ENCODE measurements at regions not wholly inside any gene's neighbourhood (a gene's known extent, or its start where the extent isn't known, plus 50 kb on each side); places are given as distances from the start of the nearest gene placed in this dataset.
"Not testable (repeated sequence)": the region's sequence is repeated elsewhere in the genome, so short reads cannot be mapped to it uniquely, and the experiment has no call there.

DNA sequence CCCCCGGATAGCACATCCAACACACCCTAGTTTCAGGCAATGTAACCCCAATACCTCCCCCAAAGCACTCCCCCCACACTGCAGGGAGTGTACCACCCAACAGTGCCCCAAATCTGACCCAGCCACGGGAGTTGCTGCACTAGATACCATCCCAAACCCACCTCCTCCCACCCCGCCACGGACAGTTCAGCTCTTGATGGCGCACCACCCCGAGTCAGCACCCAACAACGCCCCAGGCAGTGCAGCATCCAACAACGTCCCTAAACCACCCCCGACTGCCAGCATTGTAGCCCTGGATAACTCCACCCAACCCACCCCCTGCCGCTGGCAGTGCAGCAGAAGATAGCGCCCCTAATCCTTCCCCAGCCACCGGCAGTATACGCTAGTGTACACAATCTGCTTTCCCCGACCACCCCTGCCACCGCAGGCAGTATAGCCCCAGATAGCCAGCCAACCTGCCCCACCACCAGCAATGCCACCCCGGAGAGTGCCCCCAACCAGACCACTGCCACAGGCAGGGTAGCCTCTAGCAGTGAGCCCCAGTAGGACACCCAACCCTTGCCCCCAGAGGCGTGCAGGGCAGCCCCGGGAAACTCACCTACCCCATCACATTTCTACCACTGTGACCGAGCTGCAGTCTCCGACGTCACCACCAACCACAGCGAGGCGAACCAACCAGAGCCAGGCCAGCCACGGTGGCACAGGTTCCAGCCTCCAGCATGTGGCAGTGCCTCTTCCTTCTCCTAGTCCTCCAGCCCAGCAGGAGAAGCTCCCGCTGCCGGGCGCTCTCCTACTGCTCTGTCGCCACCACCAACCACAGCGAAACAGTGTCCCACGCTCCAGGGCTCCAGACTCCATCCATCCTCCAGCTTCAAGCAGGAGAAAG, 178.1 kb downstream of the POTEB3 start:
- no peak for DNase-seq (ENCODE audit: low read depth in 2 of 2)

DNA sequence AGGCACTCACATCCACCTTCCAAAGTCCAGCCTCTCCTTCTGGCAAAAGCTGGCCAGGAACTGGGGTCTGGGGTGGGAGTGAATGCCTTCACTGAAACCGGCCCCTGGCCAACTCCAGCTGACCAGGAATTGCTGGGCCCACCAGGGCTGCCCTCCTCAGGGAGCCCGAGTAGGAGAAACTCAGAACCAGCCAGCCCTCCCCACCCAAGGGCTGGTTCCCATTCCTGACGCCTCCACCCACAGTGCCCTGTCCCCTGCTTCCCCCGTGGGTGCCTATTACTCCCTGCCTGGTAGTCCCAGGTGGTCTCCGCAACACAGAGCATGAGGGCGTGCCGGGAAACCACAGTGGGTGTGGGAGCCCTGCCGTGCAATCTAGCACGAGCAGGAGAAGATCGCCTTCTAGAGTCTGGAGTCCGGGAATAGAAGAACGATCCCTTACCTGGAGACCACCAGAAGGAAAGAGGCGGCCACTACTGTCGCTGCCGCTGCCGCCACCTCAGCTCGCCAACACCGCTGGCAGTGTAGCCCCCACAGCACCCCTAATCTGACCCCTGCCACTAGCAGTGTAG, 178.8 kb downstream of the POTEB3 start:
- DNase-seq (ENCODE audit: low read depth in 2 of 2): no peak

DNA sequence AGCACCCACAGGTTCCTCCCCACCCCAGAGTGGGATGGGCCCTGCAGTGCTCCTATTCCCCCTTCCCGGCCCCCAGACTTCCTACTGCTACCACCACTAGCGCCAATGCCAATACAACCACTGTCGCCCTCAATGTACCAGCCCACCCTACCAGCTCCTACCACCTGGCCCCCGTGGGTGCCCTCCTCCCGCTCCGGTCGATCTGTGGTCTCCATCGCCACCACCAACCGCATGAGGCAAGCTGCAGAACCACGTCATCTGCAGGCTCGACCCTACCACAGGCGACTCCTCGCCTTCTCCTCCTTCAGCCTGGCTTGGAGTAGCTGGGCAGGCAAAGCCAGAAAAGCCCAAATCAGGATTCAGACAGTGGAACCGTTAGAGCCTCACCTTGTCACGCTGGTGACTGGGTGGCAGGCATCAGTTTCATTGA, 179.3 kb downstream of the POTEB3 start:
- no peak for DNase-seq (ENCODE audit: low read depth in 2 of 2)

DNA sequence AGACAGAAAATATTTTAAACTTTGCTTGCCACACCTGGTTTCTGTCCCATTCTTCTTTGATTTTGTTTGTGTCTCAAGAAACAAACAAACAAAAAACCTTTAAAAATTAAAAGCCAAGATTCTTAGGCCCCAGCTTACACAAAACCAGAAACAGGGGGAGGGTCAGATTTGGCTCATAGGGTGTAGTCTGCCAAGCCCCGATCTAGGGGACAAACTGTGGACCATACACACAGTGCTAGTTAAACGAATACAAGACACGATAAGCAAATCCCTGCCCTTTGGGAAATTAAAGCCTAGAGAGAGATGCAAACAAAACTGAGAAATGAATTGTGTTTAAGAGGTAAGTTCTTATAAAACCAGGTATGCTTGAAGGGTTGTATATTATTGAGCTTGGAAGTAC, 181.7 kb downstream of the POTEB3 start:
- DNase-seq (ENCODE audit: low read depth in 2 of 2): not testable (repeated sequence)

DNA sequence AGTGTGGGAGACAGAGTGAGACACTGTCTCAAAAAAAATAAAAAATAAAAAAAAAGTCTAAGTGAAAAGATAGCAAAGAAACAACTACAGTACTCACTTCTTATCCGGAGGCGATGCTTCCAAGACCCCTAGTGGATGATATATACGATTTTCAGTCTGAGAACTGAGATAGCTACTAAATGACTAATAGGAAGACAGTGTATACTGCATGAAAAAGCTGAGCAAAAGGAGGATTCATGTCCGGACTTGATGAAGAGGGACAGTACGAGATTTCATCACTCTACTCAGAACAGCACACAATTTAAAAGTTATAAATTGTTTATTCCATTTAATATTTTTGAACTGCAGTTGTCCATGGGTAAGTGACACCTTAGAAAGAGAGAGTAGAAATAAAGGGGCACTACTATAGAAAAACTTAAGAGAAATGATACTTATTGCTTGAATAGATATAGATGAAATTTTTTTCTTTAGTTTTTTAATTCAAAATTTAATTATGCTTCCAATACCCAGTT, 190.7 kb downstream of the POTEB3 start:
- DNase-seq (ENCODE audit: low read depth in 2 of 2): not testable (repeated sequence)

All from stimulated activated CD8-positive, alpha-beta memory T cell treated with anti-CD3 and anti-CD28 coated beads, Interleukin-2, amount 100 ng/mL, for 1 hour (primary cell).